Osteoblast (primary cell): ENCODE measurements at regions not wholly inside any gene's neighbourhood (a gene's known extent, or its start where the extent isn't known, plus 50 kb on each side); places are given as distances from the start of the nearest gene placed in this dataset.

Experiments used
- DNase-seq: peaks from one replicate; pipeline ENCODE4 v3.0.0; 2011; ENCODE audit warnings: low spot score, mixed read lengths; ENCODE audit not compliant: insufficient read length; ENCODE audit errors: missing footprints
- H2AFZ ChIP-seq: 2 replicates; pipeline ENCODE4 v1.6.0; 2011; ENCODE audit warnings: mild to moderate bottlenecking, low read length
- H3K27ac ChIP-seq: 2 replicates; pipeline ENCODE4 v1.5.1; 2011; ENCODE audit warnings: mild to moderate bottlenecking, low read depth, low read length, moderate library complexity
- H3K27me3 ChIP-seq: 2 replicates; pipeline ENCODE4 v1.6.0; 2012; ENCODE audit warnings: mild to moderate bottlenecking, control low read depth, inconsistent platforms, low read length, moderate library complexity; ENCODE audit not compliant: insufficient read depth
- H3K36me3 ChIP-seq: 2 replicates; pipeline ENCODE4 v1.5.1; 2011; ENCODE audit warnings: mild to moderate bottlenecking, low read length, control low read depth, moderate library complexity; ENCODE audit not compliant: insufficient read depth
- H3K4me1 ChIP-seq: 2 replicates; pipeline ENCODE4 v1.5.1; 2011; ENCODE audit warnings: mild to moderate bottlenecking, low read length, control low read depth, moderate library complexity; ENCODE audit not compliant: insufficient read depth
- H3K4me2 ChIP-seq: 2 replicates; pipeline ENCODE4 v1.6.0; 2011; ENCODE audit warnings: mild to moderate bottlenecking, low read length; ENCODE audit not compliant: insufficient read depth
- H3K4me3 ChIP-seq: fragments of 200-600 bp; sonication (generic); 3 replicates; pipeline ENCODE4 v1.5.1; 2012; ENCODE audit warnings: mild to moderate bottlenecking, low read length, inconsistent platforms; ENCODE audit not compliant: insufficient read depth
- H3K79me2 ChIP-seq: 2 replicates; pipeline ENCODE4 v1.6.0; 2012; ENCODE audit warnings: mild to moderate bottlenecking, low read length, control low read depth, inconsistent platforms; ENCODE audit not compliant: insufficient read depth
- H3K9me3 ChIP-seq: 2 replicates; pipeline ENCODE4 v1.5.1; 2011; ENCODE audit warnings: low read depth, low read length, control low read depth
- H4K20me1 ChIP-seq: 2 replicates; pipeline ENCODE4 v1.6.0; 2012; ENCODE audit warnings: mild to moderate bottlenecking, low read length, control low read depth; ENCODE audit not compliant: insufficient read depth
- TF ChIP-seq, protein P1 (sequence below): IDR thresholded peaks from 2 replicates; pipeline ENCODE4 v1.5.1; 2011; ENCODE audit warnings: mild to moderate bottlenecking, low read depth, low read length, moderate library complexity; ENCODE audit errors: extremely low read depth

DNA sequence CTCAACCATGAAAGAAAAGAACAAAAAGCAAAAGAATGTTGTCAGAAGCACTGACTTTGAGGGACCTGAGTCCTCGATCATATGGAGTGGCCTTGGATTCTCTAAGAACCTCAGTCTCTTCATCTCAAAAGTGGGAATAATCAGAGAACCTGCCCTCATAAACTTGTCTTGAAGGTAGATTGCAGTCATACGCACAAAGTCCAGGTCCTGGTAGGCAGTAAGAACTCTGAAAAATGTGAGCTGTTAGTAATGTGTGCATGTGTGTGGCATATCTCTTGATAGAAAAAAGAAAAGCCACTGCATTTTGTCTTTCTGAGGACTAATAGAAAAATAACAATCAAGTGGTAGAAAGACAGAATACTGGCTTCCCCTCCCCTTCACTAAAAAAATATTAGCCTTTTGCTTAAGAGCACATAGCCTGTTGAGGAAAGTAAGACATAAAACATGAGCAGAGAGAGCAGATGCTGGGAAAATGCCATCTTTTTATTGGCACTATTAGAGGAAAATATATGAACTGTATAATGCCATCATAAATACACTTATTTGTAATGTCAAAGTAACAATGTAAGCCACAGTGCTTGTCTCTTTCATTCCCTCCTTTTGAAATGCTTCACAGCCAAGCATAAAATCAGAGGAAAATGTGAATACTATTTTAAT is 205.1 kb upstream of the TBX3 start:
- Histone ChIP-seq H3K4me1 (no peaks in the 10 kb centered on the region), H3K4me2 (no peak overlapping the region), H2AFZ (no peak overlapping the region), H3K9me3 (no peaks in the 10 kb centered on the region), H3K79me2 (no peaks in the 10 kb centered on the region), H3K27ac (no peak overlapping the region), H4K20me1 (no peaks in the 10 kb centered on the region), H3K27me3 (no peaks in the 10 kb centered on the region), H3K36me3 (no peaks in the 10 kb centered on the region), H3K4me3 (no peak overlapping the region)
- DNase-seq = no peak
- TF ChIP-seq, protein P1, sequence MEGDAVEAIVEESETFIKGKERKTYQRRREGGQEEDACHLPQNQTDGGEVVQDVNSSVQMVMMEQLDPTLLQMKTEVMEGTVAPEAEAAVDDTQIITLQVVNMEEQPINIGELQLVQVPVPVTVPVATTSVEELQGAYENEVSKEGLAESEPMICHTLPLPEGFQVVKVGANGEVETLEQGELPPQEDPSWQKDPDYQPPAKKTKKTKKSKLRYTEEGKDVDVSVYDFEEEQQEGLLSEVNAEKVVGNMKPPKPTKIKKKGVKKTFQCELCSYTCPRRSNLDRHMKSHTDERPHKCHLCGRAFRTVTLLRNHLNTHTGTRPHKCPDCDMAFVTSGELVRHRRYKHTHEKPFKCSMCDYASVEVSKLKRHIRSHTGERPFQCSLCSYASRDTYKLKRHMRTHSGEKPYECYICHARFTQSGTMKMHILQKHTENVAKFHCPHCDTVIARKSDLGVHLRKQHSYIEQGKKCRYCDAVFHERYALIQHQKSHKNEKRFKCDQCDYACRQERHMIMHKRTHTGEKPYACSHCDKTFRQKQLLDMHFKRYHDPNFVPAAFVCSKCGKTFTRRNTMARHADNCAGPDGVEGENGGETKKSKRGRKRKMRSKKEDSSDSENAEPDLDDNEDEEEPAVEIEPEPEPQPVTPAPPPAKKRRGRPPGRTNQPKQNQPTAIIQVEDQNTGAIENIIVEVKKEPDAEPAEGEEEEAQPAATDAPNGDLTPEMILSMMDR = no peak

DNA sequence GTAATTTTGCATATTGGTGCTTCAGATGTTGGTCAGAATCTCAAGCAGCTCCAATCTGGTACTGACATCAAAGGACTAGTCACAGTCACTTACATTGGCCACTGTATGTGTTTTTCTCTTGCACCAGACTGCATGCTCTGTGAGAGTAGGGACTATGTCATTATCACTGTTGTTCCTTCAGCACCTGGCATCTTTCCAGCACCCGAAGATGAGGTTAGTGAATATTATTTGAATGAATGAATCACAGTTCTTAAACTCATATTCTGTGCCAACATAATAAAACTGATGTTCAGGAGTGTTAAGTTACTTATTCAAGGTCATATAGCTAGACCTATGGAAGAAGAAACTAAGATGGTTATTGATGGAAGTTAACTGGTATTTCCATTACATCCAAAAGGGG is 204.5 kb upstream of the TBX3 start:
- Histone ChIP-seq H3K4me1 (no peaks in the 10 kb centered on the region), H3K36me3 (no peaks in the 10 kb centered on the region), H3K27ac (no peak overlapping the region), H3K79me2 (no peaks in the 10 kb centered on the region), H3K4me3 (no peak overlapping the region), H2AFZ (no peak overlapping the region), H3K9me3 (no peaks in the 10 kb centered on the region), H4K20me1 (no peaks in the 10 kb centered on the region), H3K27me3 (no peaks in the 10 kb centered on the region), H3K4me2 (no peak overlapping the region)
- no peak for DNase-seq
- TF ChIP-seq, protein P1 = no peak

DNA sequence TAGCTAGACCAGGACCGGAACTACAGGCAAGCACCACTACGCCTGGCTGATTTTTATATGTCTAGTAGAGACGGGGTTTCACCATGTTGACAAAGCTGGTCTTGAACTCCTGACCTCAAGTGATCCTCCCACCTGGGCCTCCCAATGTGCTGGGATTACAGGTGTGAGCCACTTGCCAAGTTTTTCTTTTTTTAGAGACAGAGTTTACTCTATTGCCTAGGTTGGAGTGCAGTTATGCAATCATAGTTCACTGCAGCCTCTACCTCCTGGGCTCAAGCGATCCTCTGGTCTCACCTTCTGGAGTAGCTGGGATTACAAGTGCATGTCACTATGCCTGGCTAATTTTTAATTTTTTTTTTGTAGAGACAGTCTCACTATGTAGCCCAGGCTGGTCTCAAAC is 201.5 kb upstream of the TBX3 start:
- Histone ChIP-seq H4K20me1 (no peaks in the 10 kb centered on the region), H3K27me3 (no peaks in the 10 kb centered on the region), H3K4me2 (no peak overlapping the region), H3K9me3 (no peaks in the 10 kb centered on the region), H3K4me1 (no peaks in the 10 kb centered on the region), H3K36me3 (no peaks in the 10 kb centered on the region), H3K79me2 (no peaks in the 10 kb centered on the region), H3K27ac (no peak overlapping the region), H2AFZ (no peak overlapping the region), H3K4me3 (no peak overlapping the region)
- DNase-seq = no peak
- TF ChIP-seq, protein P1 = no peak

DNA sequence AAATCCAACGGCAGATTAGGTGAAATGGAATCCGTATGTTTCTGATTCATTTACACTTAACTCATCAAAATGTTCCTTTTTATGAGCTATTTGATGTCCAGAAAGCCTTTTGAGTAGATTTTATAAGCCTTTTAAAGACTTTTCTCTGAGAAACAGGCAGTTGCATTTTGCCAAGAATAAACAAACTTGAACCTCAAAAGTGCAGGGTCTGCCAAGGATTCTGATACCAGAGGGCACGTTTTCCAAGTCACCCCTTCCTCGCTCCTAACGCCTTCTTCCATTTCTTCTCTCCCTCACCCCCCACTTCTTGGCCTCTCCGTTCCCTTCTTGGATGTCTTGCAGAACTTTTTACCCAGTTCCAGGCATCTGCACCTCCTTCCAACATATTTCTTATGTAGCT is 200.6 kb upstream of the TBX3 start:
- Histone ChIP-seq H3K4me2 (no peak overlapping the region), H2AFZ (no peak overlapping the region), H3K79me2 (no peaks in the 10 kb centered on the region), H3K4me3 (no peak overlapping the region), H3K9me3 (no peaks in the 10 kb centered on the region), H3K4me1 (no peaks in the 10 kb centered on the region), H4K20me1 (no peaks in the 10 kb centered on the region), H3K27ac (no peak overlapping the region), H3K36me3 (no peaks in the 10 kb centered on the region), H3K27me3 (no peaks in the 10 kb centered on the region)
- DNase-seq = no peak
- TF ChIP-seq, protein P1 = no peak
